ENCODE measurements at regions not wholly inside any gene's neighbourhood (a gene's known extent, or its start where the extent isn't known, plus 50 kb on each side); places are given as distances from the start of the nearest gene placed in this dataset.

DNA sequence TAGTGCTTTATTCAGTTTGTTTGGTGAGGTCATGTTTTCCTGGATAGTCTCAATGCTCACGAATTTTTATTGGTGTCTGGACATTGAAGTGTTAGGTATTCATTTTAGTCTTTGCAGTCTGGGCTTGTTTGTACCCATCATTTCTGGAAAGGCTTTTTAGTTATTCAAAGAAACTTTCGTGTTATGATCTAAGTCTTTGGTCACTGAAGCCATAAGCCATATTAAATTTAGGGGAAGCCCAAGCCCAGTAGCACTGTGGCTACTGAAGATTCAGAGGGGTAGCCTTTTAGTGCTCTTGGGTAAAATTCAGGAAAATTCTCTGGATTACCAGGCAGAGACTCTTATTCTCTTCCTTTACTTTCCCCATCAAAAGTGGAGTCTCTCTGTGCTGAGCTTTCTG is 56.2 kb upstream of the PEX5L start:
- no peak for ATAC-seq
- ChIA-PET CTCF (no interaction called here), POLR2A (no interaction called here)
- Mint-ChIP-seq H3K36me3 (ENCODE audit: low read depth) (no peaks in the 10 kb centered on the region), H3K4me3 (no peak overlapping the region), H3K27me3 (ENCODE audit: low read depth) (no peaks in the 10 kb centered on the region), H3K9me3 (ENCODE audit: insufficient read depth) (peaks cover 4% of the 10 kb centered on the region), H3K4me1 (ENCODE audit: low read depth) (no peaks in the 10 kb centered on the region), H3K27ac (no peak overlapping the region)
- no peak for DNase-seq

DNA sequence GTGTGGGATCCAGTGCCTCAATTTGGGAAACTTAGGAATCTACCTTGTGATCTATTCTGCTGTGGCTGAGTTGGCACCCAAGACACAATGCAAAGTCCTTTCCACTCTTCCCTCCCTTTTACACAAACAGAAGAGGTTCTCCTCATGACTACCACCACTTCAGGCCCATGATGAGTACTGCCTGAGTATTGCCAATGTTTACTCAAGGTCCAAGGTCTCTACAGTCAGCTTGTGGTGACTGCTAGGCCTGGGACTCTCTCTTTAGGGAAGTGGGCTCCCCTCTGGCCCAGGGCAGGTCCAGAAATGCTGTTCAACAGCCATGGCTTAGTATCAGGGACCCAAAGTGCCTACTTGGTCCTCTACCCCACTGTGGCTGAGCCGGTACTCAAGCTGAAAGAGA is 56.8 kb upstream of the PEX5L start:
- ChIA-PET POLR2A (no interaction called here), CTCF (no interaction called here)
- peaks cover 4% of the 10 kb centered on the region for H3K9me3 Mint-ChIP-seq (ENCODE audit: insufficient read depth)
- H3K4me3 Mint-ChIP-seq: no peak overlapping the region
- H3K27me3 Mint-ChIP-seq (ENCODE audit: low read depth): no peaks in the 10 kb centered on the region
- ATAC-seq: no peak
- no peaks in the 10 kb centered on the region for H3K4me1 Mint-ChIP-seq (ENCODE audit: low read depth)
- H3K36me3 Mint-ChIP-seq (ENCODE audit: low read depth): no peaks in the 10 kb centered on the region
- DNase-seq: no peak
- H3K27ac Mint-ChIP-seq: no peak overlapping the region

DNA sequence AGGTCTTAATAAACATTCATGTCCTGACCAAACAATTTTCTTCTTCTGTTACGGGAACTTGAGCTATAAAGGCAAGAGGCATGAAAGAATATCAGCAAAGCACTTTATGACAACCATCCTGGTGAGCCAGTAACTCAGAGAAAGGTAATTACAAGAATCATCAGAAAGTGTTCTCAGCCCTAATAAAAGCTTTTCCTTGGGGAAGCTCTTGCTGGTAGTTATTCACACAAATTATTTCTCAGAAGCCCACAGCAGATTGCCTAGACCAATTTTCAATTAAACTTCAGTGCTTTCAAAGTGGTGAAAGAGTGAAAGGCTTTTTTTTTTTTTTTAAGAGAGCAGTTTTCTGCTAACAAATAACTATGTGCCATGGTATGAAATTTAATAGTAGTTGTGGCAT is 60.9 kb upstream of the PEX5L start:
- H3K27me3 Mint-ChIP-seq (ENCODE audit: low read depth): no peaks in the 10 kb centered on the region
- peaks cover 1% of the 10 kb centered on the region for H3K9me3 Mint-ChIP-seq (ENCODE audit: insufficient read depth)
- DNase-seq: no peak
- ChIA-PET POLR2A (no interaction called here), CTCF (no interaction called here)
- no peak for ATAC-seq
- no peak overlapping the region for H3K27ac Mint-ChIP-seq
- no peaks in the 10 kb centered on the region for H3K36me3 Mint-ChIP-seq (ENCODE audit: low read depth)
- no peaks in the 10 kb centered on the region for H3K4me1 Mint-ChIP-seq (ENCODE audit: low read depth)
- H3K4me3 Mint-ChIP-seq: no peak overlapping the region

DNA sequence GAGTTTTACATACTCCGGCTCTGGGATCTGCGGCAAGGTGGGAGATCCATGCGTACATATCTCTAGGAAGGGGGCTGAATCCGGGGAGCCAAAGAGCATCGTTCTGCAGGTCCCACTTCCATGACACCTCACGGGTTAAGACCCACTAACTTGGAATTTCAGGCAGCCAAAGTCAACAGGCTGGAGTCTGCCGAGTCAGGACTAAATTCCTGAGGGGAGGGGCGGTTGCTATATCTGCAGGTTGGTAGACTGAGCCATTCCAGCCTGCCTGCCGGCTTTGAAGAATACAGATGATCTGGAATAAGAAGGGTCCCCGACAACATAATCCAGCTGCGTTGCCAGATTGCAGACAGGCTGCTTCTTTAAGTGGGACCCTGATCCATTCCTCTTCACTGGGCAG is 65.4 kb upstream of the PEX5L start:
- no peak for DNase-seq
- no peak for ATAC-seq
- Mint-ChIP-seq H3K9me3 (ENCODE audit: insufficient read depth) (no peaks in the 10 kb centered on the region), H3K27me3 (ENCODE audit: low read depth) (no peaks in the 10 kb centered on the region), H3K4me3 (no peak overlapping the region), H3K27ac (no peak overlapping the region), H3K4me1 (ENCODE audit: low read depth) (no peaks in the 10 kb centered on the region), H3K36me3 (ENCODE audit: low read depth) (no peaks in the 10 kb centered on the region)
- ChIA-PET POLR2A (no interaction called here), CTCF (no interaction called here)

DNA sequence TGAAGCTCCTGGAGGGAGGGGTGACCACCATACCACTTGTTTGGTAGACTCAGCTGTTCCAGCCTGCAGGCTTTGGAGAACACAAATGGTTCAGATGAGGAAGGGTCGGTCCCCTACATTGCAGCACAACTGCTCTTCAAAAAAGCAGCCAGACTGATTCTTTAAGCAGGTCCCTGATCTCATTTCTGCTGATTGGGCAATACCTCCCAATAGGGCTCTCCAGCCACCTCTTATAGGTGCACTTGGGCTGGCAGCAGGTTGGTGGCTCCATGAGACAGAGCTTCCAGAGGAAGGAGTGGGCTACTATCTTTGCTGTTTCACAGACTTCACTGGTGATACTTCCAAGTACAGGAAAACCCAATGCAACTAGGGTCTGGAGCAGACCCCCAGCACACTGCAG is 65.9 kb upstream of the PEX5L start:
- no peak for ATAC-seq
- Mint-ChIP-seq H3K4me1 (ENCODE audit: low read depth) (no peaks in the 10 kb centered on the region), H3K9me3 (ENCODE audit: insufficient read depth) (no peaks in the 10 kb centered on the region), H3K27ac (no peak overlapping the region), H3K27me3 (ENCODE audit: low read depth) (no peaks in the 10 kb centered on the region), H3K4me3 (no peak overlapping the region), H3K36me3 (ENCODE audit: low read depth) (no peaks in the 10 kb centered on the region)
- DNase-seq: no peak
- POLR2A ChIA-PET: no interaction called here
- CTCF ChIA-PET: no interaction called here

DNA sequence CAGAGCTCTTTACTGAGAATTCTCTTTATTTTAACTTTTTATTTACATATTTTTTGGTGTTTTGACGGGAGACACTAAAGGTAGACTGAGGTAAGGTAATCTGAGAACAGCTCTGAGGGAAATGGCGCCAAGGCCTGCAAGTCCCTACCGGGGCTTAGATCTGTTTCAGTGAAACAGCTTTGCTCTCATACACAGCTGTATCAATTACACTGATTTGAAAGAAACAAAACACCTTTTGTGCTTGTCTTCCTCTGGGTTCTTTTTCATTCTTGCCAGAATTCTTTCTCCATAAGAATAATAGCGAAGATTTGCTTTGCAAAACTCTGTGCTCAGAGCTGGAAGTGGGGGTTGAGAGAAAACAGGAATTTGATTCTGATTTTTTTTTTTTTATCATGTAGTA is 79.5 kb upstream of the PEX5L start:
- no peak for DNase-seq
- Mint-ChIP-seq H3K36me3 (ENCODE audit: low read depth) (no peaks in the 10 kb centered on the region), H3K9me3 (ENCODE audit: insufficient read depth) (no peaks in the 10 kb centered on the region), H3K27me3 (ENCODE audit: low read depth) (no peaks in the 10 kb centered on the region), H3K4me1 (ENCODE audit: low read depth) (no peaks in the 10 kb centered on the region), H3K4me3 (no peak overlapping the region), H3K27ac (no peak overlapping the region)
- ATAC-seq: no peak
- ChIA-PET POLR2A (no interaction called here), CTCF (no interaction called here)

DNA sequence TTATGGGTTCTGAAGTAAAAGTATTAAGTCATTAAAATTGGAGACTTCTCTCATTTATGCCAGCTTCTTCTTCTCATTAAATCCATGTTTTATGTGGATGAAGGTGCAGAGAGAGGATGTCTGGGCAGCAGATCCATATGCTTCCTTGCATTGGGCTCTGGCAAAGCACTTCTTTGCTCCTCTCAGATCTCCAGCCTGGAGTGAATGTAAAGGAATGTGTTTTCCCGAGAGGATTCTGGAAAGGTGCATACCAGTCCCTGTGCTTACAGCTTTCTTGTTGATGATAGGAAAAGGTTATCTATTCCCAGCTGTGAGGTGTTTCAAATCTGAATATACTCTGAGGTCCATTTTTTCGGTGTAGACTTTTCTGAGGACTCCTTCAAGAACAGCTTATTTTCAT is 79.9 kb upstream of the PEX5L start:
- no peak overlapping the region for H3K27ac Mint-ChIP-seq
- CTCF ChIA-PET: no interaction called here
- POLR2A ChIA-PET: no interaction called here
- no peaks in the 10 kb centered on the region for H3K27me3 Mint-ChIP-seq (ENCODE audit: low read depth)
- H3K4me1 Mint-ChIP-seq (ENCODE audit: low read depth): no peaks in the 10 kb centered on the region
- H3K36me3 Mint-ChIP-seq (ENCODE audit: low read depth): no peaks in the 10 kb centered on the region
- no peak overlapping the region for H3K4me3 Mint-ChIP-seq
- DNase-seq (no peak), ATAC-seq (no peak)
- no peaks in the 10 kb centered on the region for H3K9me3 Mint-ChIP-seq (ENCODE audit: insufficient read depth)

DNA sequence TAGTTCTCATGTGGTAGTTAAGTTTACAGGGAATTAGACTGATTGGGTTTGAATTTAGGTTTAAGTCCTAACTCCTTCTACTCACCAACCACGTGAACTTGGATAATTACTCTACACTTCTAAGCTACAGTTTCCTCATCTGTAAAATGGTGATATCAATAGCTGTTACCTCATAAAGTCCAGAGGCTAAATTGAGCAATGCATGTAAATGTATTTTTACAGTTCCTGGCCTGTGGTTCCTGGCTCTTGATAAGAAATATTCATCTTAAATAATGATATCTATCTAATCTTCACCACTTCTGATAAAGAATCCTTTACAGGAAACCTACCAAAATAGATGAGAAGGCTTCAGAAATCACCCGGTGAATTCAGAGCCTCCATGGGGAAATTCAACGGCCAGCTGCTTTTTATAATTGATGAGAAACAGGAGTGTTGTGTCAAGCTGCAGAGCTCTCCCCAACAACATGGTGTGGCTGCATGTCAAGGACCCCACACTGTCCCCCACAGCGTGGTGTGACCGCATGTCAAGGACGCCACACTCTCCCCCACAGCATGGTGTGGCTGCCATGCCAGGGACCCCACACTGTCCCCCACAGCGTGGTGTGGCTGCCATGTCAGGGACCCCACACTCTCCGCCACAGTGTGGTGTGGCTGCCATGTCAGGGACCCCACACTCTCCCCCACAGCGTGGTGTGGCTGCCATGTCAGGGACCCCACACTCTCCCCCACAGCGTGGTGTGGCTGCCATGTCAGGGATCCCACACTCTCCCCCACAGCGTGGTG is 80.8 kb upstream of the PEX5L start:
- Mint-ChIP-seq H3K27me3 (ENCODE audit: low read depth) (no peaks in the 10 kb centered on the region), H3K36me3 (ENCODE audit: low read depth) (no peaks in the 10 kb centered on the region), H3K27ac (no peak overlapping the region), H3K9me3 (ENCODE audit: insufficient read depth) (no peaks in the 10 kb centered on the region), H3K4me1 (ENCODE audit: low read depth) (no peaks in the 10 kb centered on the region), H3K4me3 (no peak overlapping the region)
- no peak for ATAC-seq
- POLR2A ChIA-PET: no interaction called here
- CTCF ChIA-PET: no interaction called here
- no peak for DNase-seq

DNA sequence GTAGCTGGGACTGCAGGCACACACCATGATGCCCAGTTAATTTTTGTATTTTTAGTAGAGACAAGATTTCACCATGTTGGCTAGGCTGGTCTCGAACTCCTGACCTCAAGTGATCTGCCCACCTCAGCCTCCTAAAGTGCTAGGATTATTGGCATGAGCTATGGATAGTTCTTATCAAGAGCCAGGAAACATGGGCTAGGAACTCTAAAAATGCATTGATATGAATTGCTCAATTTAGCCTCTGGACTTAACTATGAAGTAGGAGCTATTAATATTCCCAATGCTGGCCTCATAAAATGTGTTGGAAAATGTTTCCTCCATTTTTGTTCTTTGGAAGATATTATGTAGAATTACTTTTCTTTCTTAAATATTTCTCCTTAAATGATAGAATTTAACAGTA is 82.8 kb upstream of the PEX5L start:
- CTCF ChIA-PET: no interaction called here
- no peaks in the 10 kb centered on the region for H3K4me1 Mint-ChIP-seq (ENCODE audit: low read depth)
- DNase-seq: no peak
- no peaks in the 10 kb centered on the region for H3K27me3 Mint-ChIP-seq (ENCODE audit: low read depth)
- no peak for ATAC-seq
- H3K4me3 Mint-ChIP-seq: no peak overlapping the region
- no peaks in the 10 kb centered on the region for H3K36me3 Mint-ChIP-seq (ENCODE audit: low read depth)
- POLR2A ChIA-PET: no interaction called here
- H3K9me3 Mint-ChIP-seq (ENCODE audit: insufficient read depth): no peaks in the 10 kb centered on the region
- H3K27ac Mint-ChIP-seq: no peak overlapping the region

DNA sequence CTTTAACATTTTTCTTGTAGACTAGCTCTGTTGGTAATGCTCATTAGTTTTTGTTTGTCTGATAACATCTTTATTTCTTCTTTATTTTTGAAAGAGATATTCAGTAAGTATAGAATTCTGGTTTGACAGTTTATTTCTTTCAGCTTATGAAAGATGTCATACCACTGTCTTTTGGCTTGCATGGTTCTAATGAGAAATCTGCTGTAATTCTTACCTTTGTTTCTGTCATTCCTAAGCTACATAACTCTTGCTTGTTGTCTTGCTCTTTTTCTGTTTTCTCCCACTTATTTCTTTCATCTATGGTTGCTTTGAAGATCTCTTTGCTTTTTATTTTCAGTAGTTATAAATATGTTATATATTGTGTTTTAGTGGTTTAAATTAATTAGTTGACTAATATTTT is 87.2 kb upstream of the PEX5L start:
- CTCF ChIA-PET: interaction anchor here (1.4 kb wide), 1 partner anchor 195 kb away, joined by 3 read pairs; no protein-coding TSS in a partner anchor

DNA sequence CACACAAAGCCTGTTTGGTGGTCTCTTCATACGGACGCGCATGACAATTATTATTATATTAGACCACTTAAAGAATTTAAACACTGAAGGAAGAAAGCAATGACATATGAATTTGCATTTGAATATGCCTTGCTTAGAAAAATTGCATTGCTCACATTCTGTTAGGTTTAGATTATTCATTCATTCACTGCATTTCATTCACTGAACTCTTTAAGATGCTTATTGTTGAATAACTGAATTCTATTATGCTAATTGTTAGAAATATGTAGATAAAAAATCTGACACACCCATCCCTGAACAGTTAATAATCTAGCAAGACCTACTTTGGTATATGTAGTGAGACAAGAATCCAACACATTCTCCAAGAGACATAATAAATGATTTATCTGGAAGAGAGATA is 94.4 kb upstream of the PEX5L start:
- ChIA-PET POLR2A (no interaction called here), CTCF (no interaction called here)
- H3K4me3 Mint-ChIP-seq: no peak overlapping the region
- H3K4me1 Mint-ChIP-seq (ENCODE audit: low read depth): no peaks in the 10 kb centered on the region
- H3K36me3 Mint-ChIP-seq (ENCODE audit: low read depth): no peaks in the 10 kb centered on the region
- DNase-seq (no peak), ATAC-seq (no peak)
- no peak overlapping the region for H3K27ac Mint-ChIP-seq
- H3K9me3 Mint-ChIP-seq (ENCODE audit: insufficient read depth): no peaks in the 10 kb centered on the region
- no peaks in the 10 kb centered on the region for H3K27me3 Mint-ChIP-seq (ENCODE audit: low read depth)

More for the DNA sequence above, 87.2 kb upstream of the PEX5L start:
- POLR2A ChIA-PET: no interaction called here
- no peaks in the 10 kb centered on the region for H3K36me3 Mint-ChIP-seq (ENCODE audit: low read depth)
- peaks cover 3% of the 10 kb centered on the region for H3K9me3 Mint-ChIP-seq (ENCODE audit: insufficient read depth)
- no peak for DNase-seq
- H3K27me3 Mint-ChIP-seq (ENCODE audit: low read depth): no peaks in the 10 kb centered on the region
- H3K4me3 Mint-ChIP-seq: no peak overlapping the region
- no peaks in the 10 kb centered on the region for H3K4me1 Mint-ChIP-seq (ENCODE audit: low read depth)
- no peak overlapping the region for H3K27ac Mint-ChIP-seq
- ATAC-seq: no peak

DNA sequence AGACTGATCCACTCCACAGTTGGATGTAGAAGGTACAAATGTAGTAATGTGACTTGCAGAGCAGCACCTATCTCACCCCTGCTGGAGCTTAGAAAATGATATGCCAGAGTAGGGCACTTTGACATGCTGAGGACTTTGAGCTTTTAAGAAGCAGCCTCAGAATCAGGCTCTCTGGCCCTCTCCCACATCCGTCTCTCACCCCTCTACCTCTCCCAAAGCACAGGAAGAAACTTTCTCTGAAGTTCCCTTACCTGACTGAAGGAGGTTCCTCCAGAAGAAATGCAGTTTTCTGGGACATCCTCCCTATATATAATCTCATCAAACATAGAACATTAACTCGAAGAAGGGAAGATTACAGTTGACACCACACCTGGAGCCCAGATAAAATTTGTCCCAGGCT is 98.4 kb upstream of the PEX5L start:
- CTCF ChIA-PET: no interaction called here
- Mint-ChIP-seq H3K36me3 (ENCODE audit: low read depth) (no peaks in the 10 kb centered on the region), H3K4me1 (ENCODE audit: low read depth) (no peaks in the 10 kb centered on the region), H3K27me3 (ENCODE audit: low read depth) (no peaks in the 10 kb centered on the region), H3K9me3 (ENCODE audit: insufficient read depth) (no peaks in the 10 kb centered on the region), H3K27ac (no peak overlapping the region), H3K4me3 (no peak overlapping the region)
- DNase-seq (no peak), ATAC-seq (no peak)
- POLR2A ChIA-PET: no interaction called here

DNA sequence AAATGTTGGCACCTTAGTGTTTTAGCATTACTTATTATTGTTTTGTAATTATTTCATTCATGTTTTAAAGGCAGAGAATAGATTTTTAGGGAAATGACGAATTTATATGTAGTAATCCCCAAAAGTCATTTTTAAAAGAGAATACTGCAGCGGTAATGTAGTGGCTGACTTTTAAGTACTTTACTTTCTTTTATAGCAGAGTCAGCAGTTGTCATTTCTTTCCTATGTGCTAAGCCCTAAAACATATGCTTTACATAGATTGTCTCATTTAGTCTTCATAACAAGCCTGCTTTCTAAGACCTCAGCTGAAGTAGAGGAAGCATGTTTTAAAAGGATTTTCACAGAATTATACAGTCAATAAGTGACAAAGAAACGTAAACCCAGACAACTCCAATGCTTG is 102.1 kb upstream of the PEX5L start:
- POLR2A ChIA-PET: no interaction called here
- H3K27me3 Mint-ChIP-seq (ENCODE audit: low read depth): no peaks in the 10 kb centered on the region
- H3K4me1 Mint-ChIP-seq (ENCODE audit: low read depth): no peaks in the 10 kb centered on the region

More for the DNA sequence above, 102.1 kb upstream of the PEX5L start:
- CTCF ChIA-PET: no interaction called here
- DNase-seq (no peak), ATAC-seq (no peak)
- Mint-ChIP-seq H3K9me3 (ENCODE audit: insufficient read depth) (no peaks in the 10 kb centered on the region), H3K4me3 (no peak overlapping the region), H3K27ac (no peak overlapping the region), H3K36me3 (ENCODE audit: low read depth) (no peaks in the 10 kb centered on the region)
